Colon (tissue), 2 donors: ENCODE measurements at regions not wholly inside any gene's neighbourhood (a gene's known extent, or its start where the extent isn't known, plus 50 kb on each side); places are given as distances from the start of the nearest gene placed in this dataset.

Experiments
- FAIRE-seq: peaks from 2 replicates; lab custom pipeline; 2012; peaks lifted over from hg19 to GRCh38; lab: Jason Lieb, UNC
- donor health status: control.
- donor health status: control.

- FAIRE-seq: no peak
These were observed 208.4 kb downstream of the GASK1B start for GRCh38 chr4:157964463-157964862.

- FAIRE-seq: no peak
These were observed 211.4 kb downstream of the GASK1B start for GRCh38 chr4:157961229-157961990.

DNA sequence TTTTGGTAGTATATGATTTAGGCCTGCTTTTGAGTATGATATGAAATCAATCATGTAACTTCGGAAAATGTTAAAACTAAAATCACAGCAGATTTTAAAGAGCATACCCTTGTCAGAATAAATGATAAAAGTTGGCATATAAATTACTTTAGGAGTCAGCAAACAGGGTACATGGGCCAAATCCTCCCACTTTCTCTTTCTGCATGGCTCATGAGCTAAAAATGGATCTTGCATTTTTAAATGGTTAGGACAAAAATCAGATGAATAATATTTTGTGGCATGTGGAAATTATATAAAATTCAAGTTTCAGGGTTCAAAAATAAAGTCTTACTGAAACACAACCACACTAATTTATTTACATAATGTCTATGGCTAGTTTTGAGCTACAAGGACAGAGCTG lies 214.9 kb downstream of the GASK1B start:
- no peak for FAIRE-seq

DNA sequence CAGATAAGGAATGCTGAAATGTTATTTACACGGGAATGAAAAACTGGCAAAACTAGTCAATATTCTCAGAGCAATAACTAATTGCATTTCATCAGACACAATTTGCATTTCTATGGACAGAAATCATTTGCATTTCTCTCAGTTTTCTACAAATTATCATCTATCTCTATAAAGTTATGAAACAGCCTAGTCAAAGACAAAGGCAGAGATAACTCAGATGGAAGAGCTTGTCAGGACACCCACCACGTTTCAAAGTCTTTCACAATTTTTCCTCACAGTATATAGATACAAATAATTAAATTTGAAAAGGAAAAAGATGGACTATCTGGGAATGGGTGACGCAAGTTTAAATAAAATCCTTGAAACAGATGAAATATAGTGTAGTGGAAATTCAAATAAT lies 230.8 kb downstream of the GASK1B start:
- FAIRE-seq: no peak

GRCh38 chr4:157934151-157934550 lies 238.7 kb downstream of the GASK1B start:
- no peak for FAIRE-seq

GRCh38 chr4:157932936-157933335 lies 239.9 kb downstream of the GASK1B start:
- FAIRE-seq: no peak

GRCh38 chr4:157929486-157929885 lies 243.3 kb downstream of the GASK1B start:
- FAIRE-seq: no peak

DNA sequence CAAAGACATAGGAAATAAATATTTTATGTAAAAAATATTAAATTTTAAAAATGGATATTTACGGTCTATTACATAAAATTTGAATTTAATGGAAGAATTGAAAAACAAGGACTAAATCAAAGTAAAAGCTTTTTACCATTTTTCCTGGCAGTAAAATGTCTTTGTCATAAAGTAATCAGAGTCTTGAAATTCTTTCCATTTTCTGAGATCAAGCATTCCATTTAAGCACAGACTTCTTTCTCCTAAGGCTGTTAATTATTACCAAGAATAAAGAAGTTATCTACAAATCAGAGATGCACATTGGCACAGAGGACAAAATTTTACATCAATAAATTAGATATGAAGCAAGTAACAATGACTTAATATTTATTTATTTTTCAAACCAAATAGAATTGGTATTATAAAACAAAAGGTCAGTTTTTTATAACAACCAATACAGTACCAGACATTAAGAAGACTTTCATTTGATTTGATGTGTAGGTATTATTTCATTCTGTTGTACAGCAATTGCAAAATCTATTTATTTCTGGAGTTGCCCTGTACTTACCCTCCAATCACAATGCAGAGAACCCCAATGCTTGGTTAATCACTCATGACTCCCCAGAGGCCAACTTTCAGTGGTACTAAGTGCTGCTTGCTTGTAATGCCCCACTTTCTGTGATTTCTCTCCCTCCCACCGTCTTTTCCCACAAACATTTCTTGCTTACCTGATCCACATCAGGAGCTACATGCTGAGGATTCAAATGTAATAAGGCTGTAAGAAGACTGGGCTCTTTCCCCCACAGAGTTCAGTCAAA lies 254.6 kb downstream of the GASK1B start:
- no peak for FAIRE-seq

DNA sequence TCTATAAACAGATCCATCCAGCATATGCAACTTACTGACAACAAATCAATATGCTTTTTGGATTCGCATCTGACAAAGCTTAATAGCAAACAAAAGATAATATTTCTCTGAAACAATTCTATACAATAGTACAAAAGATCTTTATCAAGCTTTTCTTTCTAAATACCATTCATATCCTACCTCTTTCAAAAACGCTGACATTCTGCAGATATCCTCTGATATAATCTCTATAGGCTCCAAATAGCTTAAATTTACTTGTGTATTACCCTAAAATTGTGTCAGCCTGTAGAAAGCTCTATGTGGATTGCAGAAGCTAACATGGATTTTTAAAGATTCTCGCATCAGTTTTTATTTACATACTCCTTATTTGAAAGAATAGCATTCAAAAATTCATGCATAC lies 260.6 kb downstream of the GASK1B start:
- FAIRE-seq: no peak

- no peak for FAIRE-seq
These were observed 261.2 kb downstream of the GASK1B start for GRCh38 chr4:157911662-157912061.

DNA sequence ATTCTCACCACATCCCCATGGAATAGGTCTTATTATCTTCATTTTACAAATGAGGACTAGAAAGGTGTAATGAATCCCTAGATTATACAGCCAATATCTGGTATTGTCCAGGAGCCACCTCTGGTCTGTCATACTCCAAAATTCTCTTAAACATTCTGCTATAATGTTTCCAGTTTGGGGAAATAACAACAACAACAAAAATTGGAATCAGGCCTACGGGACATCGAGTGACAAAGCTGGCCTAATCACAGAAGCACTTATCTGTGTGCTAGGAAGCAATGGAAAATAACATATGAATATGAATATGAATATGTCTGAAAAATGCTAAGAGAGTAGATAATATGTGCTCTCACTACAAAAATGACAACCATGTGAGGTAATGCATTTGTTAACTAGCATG lies 264.1 kb downstream of the GASK1B start:
- no peak for FAIRE-seq

DNA sequence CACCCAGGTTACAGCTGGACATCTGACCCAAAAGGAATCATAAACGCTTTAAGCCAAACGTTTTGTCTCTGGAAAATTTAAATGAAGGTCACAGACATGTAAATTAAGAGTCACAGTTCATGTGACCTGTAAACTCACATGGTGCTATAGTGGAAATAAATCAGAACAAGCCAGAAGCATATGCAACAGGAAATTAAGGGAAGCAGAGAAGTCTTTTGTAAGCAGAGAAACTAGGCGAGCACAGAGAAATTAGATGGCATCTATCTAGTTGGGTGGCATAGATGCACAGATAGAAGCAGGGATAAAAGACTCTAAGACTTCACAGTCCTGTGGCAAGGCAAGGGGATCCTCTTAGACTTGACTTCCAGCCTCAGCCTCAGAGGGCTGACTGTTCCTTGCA lies 264.8 kb downstream of the GASK1B start:
- FAIRE-seq: no peak

GRCh38 chr4:157907226-157907946 lies 265.4 kb downstream of the GASK1B start:
- no peak for FAIRE-seq

- no peak for FAIRE-seq
These were observed 273.8 kb downstream of the GASK1B start for GRCh38 chr4:157898836-157899605.

DNA sequence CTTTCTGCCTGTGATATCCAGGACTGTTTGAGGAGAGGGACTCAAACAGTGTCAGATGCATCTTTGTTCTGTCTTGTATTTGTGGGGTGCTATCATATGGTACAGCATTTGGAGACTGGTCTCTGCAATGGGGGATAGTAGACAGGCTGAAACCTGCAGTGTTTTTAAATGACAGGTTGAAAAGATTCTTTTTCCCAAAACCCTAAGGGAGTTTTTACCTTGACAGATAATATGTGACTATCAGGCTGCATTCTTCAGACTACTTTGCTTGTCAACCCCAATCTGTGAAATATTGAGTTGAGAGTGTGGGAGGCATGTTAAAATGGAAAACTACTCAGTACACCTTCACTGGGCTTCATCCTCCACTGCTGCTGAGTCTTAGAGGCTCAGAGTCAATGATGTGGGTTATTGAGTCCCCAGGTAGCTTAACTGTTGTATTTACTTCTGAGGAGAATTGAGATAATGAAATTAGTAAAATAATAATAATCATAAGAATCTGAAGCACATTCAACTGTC lies 274.9 kb downstream of the GASK1B start:
- FAIRE-seq: no peak

DNA sequence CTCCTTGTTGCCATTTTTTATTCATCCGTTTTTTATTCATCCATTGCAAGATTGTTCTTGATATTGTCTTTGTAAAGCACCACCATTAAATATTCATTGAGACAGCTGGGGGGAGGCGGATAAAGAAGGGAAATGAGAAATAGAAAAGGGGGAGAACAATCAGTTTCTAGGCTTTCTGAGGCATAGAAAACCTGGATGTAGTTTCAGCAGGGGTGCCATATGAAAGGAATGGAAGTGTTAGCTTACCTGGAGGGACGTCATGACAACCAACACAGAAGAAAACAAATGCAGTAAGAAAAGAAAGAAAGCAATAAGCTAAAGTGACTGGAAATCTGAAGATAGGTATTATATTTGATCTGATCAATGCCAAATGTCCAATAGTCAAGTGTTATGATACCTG lies 276.1 kb downstream of the GASK1B start:
- FAIRE-seq: no peak

GRCh38 chr4:157895205-157895604 lies 277.6 kb downstream of the GASK1B start:
- no peak for FAIRE-seq

GRCh38 chr4:157889788-157890187 lies 283.0 kb downstream of the GASK1B start:
- FAIRE-seq: no peak

DNA sequence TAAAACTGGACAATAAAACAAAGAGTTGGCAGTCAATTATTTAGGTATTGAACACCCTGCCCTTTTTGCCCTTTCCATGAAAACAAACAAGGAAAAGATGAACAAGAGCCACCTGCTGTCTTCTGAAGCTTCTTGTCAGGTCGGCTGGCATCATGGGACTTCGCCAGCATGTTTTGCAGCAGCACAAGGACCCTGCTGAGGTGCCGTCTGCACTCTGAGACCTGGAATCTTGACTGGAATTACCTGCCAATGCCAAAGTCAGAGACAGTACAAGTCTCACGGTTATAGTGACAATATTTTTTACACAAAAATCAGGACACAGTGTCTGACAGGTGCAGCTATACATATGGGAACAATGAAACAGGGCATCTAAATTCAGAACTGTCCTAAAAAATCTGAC lies 284.5 kb downstream of the GASK1B start:
- no peak for FAIRE-seq

DNA sequence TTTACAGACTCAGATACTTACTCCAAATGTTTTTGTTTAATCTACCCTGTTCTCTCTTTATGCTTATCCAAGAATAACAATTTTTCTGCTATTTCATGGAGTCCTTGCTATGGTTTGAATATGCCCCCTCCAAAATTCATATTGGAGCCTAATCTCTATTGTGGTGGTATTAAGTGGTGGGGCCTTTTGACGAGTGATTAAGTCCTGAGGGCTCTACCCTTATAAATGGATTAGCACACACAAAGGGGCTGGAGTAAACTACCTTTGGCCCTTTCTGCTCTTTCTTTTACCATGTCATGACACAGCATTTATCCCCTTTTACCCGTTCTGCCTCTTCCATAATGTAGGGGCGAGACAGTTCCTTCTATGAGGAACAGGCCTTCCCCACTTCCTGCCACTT lies 285.5 kb downstream of the GASK1B start:
- no peak for FAIRE-seq

DNA sequence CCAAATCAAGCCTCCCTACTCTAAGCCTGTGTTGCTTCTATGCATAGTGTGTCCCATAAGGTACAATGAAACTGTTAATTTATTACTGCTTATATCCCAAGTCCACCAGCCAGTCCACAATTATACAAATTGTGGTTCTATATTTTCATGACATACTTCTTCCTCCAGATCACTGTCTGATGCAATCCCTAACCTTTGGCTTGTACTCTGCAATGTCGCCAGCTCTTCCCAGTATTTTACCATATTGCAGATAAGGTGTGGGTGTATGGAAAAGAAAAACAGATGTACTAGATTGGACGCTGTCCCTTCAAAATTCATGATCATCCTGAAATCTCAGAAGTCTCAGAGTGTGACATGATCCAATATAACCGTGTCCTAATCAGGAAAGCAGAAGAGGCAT lies 286.2 kb downstream of the GASK1B start:
- no peak for FAIRE-seq

GRCh38 chr4:157885811-157886210 lies 287.0 kb downstream of the GASK1B start:
- no peak for FAIRE-seq
